Spleen (tissue), 11 donors: ENCODE measurements at regions not wholly inside any gene's neighbourhood (a gene's known extent, or its start where the extent isn't known, plus 50 kb on each side); places are given as distances from the start of the nearest gene placed in this dataset.

Experiments used
- DNase-seq: peaks from one replicate; pipeline ENCODE4 v3.0.0-alpha.2; 2020
- H3K27ac ChIP-seq, 8 donors: fragments of 200-600 bp; sonication (generic) in 7 of 8; 1 replicate in 4 of 8; 2 replicates in 4 of 8; pipeline versions ENCODE4 v1.5.0 to v1.8.0; 2016 to 2021; ENCODE audit warnings: inconsistent platforms in 4 of 8, mild to moderate bottlenecking in 4 of 8, moderate library complexity in 1 of 8
- H3K27me3 ChIP-seq, 7 donors: fragments of 200-600 bp; sonication (generic) in 6 of 7; replicated peaks in 1 of 7; 1 replicate in 4 of 7; 2 replicates in 3 of 7; pipeline versions ENCODE4 v1.5.0 to v1.8.0; 2016 to 2021; ENCODE audit warnings: inconsistent platforms in 3 of 7, mild to moderate bottlenecking in 1 of 7
- H3K36me3 ChIP-seq, 6 donors: fragments of 200-600 bp; sonication (generic) in 5 of 6; 1 replicate in 4 of 6; 2 replicates in 2 of 6; pipeline versions ENCODE4 v1.5.0 to v1.8.0; 2016 to 2021; ENCODE audit warnings: inconsistent platforms in 2 of 6
- H3K4me1 ChIP-seq, 6 donors: fragments of 200-600 bp; sonication (generic) in 5 of 6; 1 replicate in 3 of 6; 2 replicates in 3 of 6; pipeline versions ENCODE4 v1.5.0 to v1.8.0; 2016 to 2021; ENCODE audit warnings: inconsistent platforms in 3 of 6
- H3K4me3 ChIP-seq, 8 donors: fragments of 200-600 bp; sonication (generic) in 7 of 8; 1 replicate in 4 of 8; 2 replicates in 4 of 8; pipeline versions ENCODE4 v1.5.0 to v1.8.0; 2016 to 2021; ENCODE audit warnings: inconsistent platforms in 4 of 8, mild to moderate bottlenecking in 4 of 8, moderate library complexity in 2 of 8
- H3K9me3 ChIP-seq, 8 donors: fragments of 200-600 bp; sonication (generic) in 7 of 8; 1 replicate in 4 of 8; 2 replicates in 4 of 8; pipeline versions ENCODE4 v1.5.0 to v1.8.0; 2016 to 2021; ENCODE audit warnings: inconsistent platforms in 4 of 8
- POLR2A ChIP-seq, 3 donors: fragments of 450-650 bp; IDR thresholded peaks; one replicate each; pipeline ENCODE4 v1.5.1; 2017; ENCODE audit warnings: antibody characterized with exemption in 3 of 3, mild to moderate bottlenecking in 1 of 3
- POLR2AphosphoS5 ChIP-seq, 3 donors: sonication (generic); formaldehyde crosslinking; IDR thresholded peaks; one replicate each; pipeline ENCODE4 v1.5.1; 2017; ENCODE audit warnings: antibody characterized with exemption in 3 of 3
- WGBS, 5 donors: extraction: QIAGEN DNeasy Blood & Tissue Kit in 3 of 5; methylation state at CpG; one replicate each; pipeline versions ENCODE4 v1.1.5 to v1.1.7; 2013 to 2018; 5-methylcytosine and 5-hydroxymethylcytosine counted together
- intact Hi-C: fragments of 100-400 bp; cut with DNase I; formaldehyde crosslinking; loops from one replicate; pipeline ENCODE4 v1.15.0; 2023; ENCODE audit warnings: low total_unique reads
- TF ChIP-seq, protein P1 (sequence below), 11 experiments: fragments of 200-600 bp in 7 of 11; fragments of 450-650 bp in 4 of 11; sonication (generic) in 4 of 11; IDR thresholded peaks in 8 of 11; conservative IDR thresholded peaks in 3 of 11; 1 replicate in 7 of 11; 2 replicates in 4 of 11; pipeline versions ENCODE4 v1.4.0 to v1.8.0; 2016 to 2021; ENCODE audit warnings: antibody characterized with exemption in 11 of 11, inconsistent platforms in 4 of 11, mild to moderate bottlenecking in 1 of 11
- donor health status: healthy with polysubstance abuse.
- donor health status: DM: no; HTN: no; CAD: no; lungs with moderate emphysema.
- donor health status: DM: no; HTN: no; CAD: no.
- donor health status: Bipolar disorder and iron deficiency.
- donor health status: healthy.
- donor health status: DM: no; HTN: no; CAD: no.
- donor health status: DM: yes; HTN: yes; CAD: no.

DNA sequence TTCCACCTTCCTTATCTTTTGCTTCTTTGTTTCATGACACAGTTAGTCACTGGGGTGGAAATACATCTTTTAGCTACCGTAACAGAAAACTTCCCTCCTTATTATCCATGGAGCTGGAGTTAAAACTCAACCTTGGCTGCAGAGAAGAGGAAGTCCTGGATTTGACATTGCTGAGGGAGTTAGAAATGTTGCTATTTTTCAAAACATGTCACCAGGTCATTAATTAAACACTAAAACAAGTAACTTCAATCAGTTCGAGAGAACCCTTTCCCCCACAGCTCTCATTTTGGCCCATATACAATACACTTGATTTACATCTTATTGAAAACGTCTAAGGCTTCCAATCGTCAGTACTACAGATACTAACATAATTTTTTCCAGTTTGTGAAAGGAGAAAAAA lies 237.9 kb upstream of the CD180 start:
- H3K27me3 ChIP-seq: no peaks in the 10 kb centered on the region
- intact Hi-C loops: no loop called here
- H3K4me1 ChIP-seq: no peaks in the 10 kb centered on the region
- H3K27ac ChIP-seq: no peak overlapping the region
- 34 to 47% (median 40%) methylated on average over 4 of the region's 4 CpGs for WGBS, 5 donors
- no peaks in the 10 kb centered on the region for H3K9me3 ChIP-seq
- H3K4me3 ChIP-seq: no peak overlapping the region
- no peaks in the 10 kb centered on the region for H3K36me3 ChIP-seq
- no peak for TF ChIP-seq POLR2A (IDR thresholded peaks at IDR 0.05)
- TF ChIP-seq POLR2AphosphoS5 (IDR thresholded peaks at IDR 0.05): no peak
- TF ChIP-seq, protein P1, sequence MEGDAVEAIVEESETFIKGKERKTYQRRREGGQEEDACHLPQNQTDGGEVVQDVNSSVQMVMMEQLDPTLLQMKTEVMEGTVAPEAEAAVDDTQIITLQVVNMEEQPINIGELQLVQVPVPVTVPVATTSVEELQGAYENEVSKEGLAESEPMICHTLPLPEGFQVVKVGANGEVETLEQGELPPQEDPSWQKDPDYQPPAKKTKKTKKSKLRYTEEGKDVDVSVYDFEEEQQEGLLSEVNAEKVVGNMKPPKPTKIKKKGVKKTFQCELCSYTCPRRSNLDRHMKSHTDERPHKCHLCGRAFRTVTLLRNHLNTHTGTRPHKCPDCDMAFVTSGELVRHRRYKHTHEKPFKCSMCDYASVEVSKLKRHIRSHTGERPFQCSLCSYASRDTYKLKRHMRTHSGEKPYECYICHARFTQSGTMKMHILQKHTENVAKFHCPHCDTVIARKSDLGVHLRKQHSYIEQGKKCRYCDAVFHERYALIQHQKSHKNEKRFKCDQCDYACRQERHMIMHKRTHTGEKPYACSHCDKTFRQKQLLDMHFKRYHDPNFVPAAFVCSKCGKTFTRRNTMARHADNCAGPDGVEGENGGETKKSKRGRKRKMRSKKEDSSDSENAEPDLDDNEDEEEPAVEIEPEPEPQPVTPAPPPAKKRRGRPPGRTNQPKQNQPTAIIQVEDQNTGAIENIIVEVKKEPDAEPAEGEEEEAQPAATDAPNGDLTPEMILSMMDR (IDR thresholded peaks at IDR 0.05 in 8 of 11, conservative IDR thresholded peaks at IDR 0.05 in 3 of 11): no peak
- DNase-seq: no peak

DNA sequence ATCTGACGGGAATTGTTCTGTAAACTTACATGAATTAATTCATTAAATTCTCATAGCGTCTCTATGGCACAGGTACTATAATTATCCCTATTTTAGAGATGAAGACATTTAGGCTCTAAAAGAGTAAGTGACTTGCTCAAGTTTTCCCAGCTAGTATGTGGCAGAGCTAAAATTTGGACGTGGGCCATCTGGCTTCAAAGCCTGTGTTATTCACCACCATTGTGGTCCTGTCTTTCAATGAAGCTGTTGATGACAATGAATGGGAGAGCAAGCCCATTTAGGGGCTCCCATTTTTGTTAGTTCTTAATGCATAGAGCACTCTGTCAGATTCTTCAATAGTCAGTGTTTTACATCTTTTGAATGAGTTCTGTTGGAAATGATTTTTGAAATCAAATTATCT lies 236.0 kb upstream of the CD180 start:
- H3K36me3 ChIP-seq: no peaks in the 10 kb centered on the region
- intact Hi-C loops: no loop called here
- TF ChIP-seq POLR2AphosphoS5 (IDR thresholded peaks at IDR 0.05) (no peak), POLR2A (IDR thresholded peaks at IDR 0.05) (no peak)
- TF ChIP-seq, protein P1 (IDR thresholded peaks at IDR 0.05 in 8 of 11, conservative IDR thresholded peaks at IDR 0.05 in 3 of 11): no peak
- no peaks in the 10 kb centered on the region for H3K4me1 ChIP-seq
- no peak for DNase-seq
- H3K9me3 ChIP-seq: no peaks in the 10 kb centered on the region
- 85 to 93% (median 90%) methylated on average over 3 of the region's 3 CpGs for whole genome bisulfite sequencing, 5 donors
- H3K4me3 ChIP-seq: no peak overlapping the region
- H3K27me3 ChIP-seq: no peaks in the 10 kb centered on the region
- H3K27ac ChIP-seq: no peak overlapping the region

DNA sequence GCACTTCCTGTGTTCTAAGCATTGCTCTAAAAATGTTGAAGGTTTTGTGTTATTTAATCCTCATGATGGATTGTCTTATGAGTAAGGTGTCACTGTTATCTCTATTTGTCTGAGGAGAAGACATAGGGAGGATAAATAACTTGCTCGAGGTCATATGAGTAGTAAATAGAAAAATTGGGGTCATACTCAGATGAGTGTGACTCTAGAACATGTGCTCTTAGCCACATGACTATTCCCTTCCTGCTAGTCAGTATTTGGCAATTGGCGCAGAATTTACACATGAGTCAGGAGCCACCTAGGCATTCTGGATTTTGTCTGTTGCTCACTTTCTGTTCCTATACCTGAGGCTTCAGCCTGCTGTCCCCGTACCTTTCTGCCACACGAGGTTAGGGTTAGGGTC lies 234.6 kb upstream of the CD180 start:
- intact Hi-C loops: no loop called here
- WGBS, 5 donors: 72 to 91% (median 84%) methylated on average over 4 of the region's 4 CpGs
- H3K27me3 ChIP-seq: no peaks in the 10 kb centered on the region
- H3K27ac ChIP-seq: no peak overlapping the region
- no peak for DNase-seq
- H3K4me1 ChIP-seq: no peaks in the 10 kb centered on the region
- no peak overlapping the region for H3K4me3 ChIP-seq
- H3K36me3 ChIP-seq: no peaks in the 10 kb centered on the region
- H3K9me3 ChIP-seq: no peaks in the 10 kb centered on the region
- TF ChIP-seq, protein P1 (IDR thresholded peaks at IDR 0.05 in 8 of 11, conservative IDR thresholded peaks at IDR 0.05 in 3 of 11): no peak
- TF ChIP-seq POLR2A (IDR thresholded peaks at IDR 0.05): no peak
- no peak for TF ChIP-seq POLR2AphosphoS5 (IDR thresholded peaks at IDR 0.05)

DNA sequence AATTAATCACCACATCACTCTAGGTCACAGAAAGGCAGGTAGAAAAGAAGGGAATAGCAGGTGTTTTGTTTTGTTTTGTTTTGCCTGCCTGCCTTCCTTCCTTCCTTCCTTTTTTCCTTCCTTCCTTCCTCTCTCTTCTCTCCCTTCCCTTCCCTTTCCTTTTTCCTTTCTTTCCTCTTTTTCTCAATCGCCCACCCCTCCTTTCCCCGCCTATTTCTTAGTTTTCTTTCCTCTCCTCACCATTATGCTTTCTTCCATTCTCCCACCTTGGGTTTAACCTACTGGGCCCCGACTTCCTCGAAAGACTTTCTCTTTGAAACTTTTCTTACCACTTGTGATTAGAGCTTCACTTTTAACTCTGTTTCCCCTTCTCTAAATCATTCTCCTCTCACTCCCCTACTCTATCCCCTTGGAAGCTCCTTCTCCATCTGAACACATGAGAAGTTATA lies 231.3 kb upstream of the CD180 start:
- Histone ChIP-seq H3K27me3 (no peaks in the 10 kb centered on the region), H3K36me3 (no peaks in the 10 kb centered on the region), H3K4me1 (no peaks in the 10 kb centered on the region), H3K9me3 (no peaks in the 10 kb centered on the region), H3K4me3 (no peak overlapping the region), H3K27ac (no peak overlapping the region)
- intact Hi-C loops: no loop called here
- no peak for DNase-seq
- TF ChIP-seq POLR2AphosphoS5 (IDR thresholded peaks at IDR 0.05) (no peak), POLR2A (IDR thresholded peaks at IDR 0.05) (no peak)
- TF ChIP-seq, protein P1 (IDR thresholded peaks at IDR 0.05 in 8 of 11, conservative IDR thresholded peaks at IDR 0.05 in 3 of 11): no peak
- WGBS, 5 donors: 91 to 96% (median 94%) methylated on average over 4 of the region's 4 CpGs
